ENCODE measurements at regions not wholly inside any gene's neighbourhood (a gene's known extent, or its start where the extent isn't known, plus 50 kb on each side); places are given as distances from the start of the nearest gene placed in this dataset.

DNA sequence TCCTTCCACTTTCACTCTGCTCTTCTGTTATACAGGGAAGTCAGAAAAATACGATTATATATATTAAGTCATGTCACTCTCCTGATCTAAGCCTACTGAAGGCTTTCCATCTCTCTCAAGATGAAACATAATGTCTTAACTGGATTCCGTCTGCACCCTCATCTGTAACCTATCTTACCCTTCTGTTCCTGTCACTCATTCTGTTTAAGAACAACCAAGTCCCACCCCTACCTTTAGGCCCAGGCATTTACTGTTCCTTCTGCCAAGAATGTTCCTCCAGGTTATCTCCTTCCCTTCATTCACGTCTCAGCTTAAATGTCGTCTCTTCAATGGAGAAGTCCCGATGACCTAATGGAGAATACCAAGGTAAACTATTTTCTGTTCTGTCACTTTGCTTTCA is 1802.4 kb downstream of the MRPL39 start:
- Histone ChIP-seq H3K9me3 (no peaks in the 10 kb centered on the region), H3K27ac (no peak overlapping the region), H3K27me3 (no peaks in the 10 kb centered on the region), H3K36me3 (no peaks in the 10 kb centered on the region), H3K4me3 (no peak overlapping the region), H3K4me1 (no peaks in the 10 kb centered on the region)
- ATAC-seq, result no peak
- TF ChIP-seq, protein P1, sequence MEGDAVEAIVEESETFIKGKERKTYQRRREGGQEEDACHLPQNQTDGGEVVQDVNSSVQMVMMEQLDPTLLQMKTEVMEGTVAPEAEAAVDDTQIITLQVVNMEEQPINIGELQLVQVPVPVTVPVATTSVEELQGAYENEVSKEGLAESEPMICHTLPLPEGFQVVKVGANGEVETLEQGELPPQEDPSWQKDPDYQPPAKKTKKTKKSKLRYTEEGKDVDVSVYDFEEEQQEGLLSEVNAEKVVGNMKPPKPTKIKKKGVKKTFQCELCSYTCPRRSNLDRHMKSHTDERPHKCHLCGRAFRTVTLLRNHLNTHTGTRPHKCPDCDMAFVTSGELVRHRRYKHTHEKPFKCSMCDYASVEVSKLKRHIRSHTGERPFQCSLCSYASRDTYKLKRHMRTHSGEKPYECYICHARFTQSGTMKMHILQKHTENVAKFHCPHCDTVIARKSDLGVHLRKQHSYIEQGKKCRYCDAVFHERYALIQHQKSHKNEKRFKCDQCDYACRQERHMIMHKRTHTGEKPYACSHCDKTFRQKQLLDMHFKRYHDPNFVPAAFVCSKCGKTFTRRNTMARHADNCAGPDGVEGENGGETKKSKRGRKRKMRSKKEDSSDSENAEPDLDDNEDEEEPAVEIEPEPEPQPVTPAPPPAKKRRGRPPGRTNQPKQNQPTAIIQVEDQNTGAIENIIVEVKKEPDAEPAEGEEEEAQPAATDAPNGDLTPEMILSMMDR (IDR thresholded peaks at IDR 0.05), result no peak
- intact Hi-C loops (cut with DNase I), result no loop called here
- FAIRE-seq, result no peak
- DNase-seq, result no peak
- 55 to 62% methylated on average over 5 of the region's 5 CpGs for WGBS, 2 donors

DNA sequence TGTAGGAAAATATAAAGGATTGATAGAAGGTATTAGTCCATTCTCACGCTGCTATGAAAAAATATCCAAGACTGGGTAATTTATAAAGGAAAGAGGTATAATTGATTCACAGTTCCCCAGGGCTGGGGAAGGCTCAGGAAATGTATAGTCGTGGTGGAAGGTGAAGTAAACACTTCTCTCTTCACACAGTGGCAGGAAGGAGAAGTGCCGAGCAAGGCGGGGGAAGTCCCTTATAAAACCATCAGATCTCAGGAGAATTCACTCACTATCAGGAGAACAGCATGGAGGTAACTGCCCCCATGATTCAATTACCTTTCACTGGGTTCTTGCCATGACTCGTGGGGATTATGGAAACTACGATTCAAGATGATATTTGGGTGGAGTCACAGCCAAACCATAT is 1806.0 kb downstream of the MRPL39 start:
- H3K9me3 ChIP-seq, result no peaks in the 10 kb centered on the region
- DNase-seq, result no peak
- intact Hi-C loops (cut with DNase I), result no loop called here
- no peak overlapping the region for H3K27ac ChIP-seq
- no peaks in the 10 kb centered on the region for H3K27me3 ChIP-seq
- no peaks in the 10 kb centered on the region for H3K4me1 ChIP-seq
- H3K36me3 ChIP-seq, result no peaks in the 10 kb centered on the region
- 47 to 55% methylated on average over 6 of the region's 6 CpGs for WGBS, 2 donors
- FAIRE-seq, result no peak
- ATAC-seq, result no peak
- TF ChIP-seq, protein P1 (IDR thresholded peaks at IDR 0.05), result no peak
- no peak overlapping the region for H3K4me3 ChIP-seq

DNA sequence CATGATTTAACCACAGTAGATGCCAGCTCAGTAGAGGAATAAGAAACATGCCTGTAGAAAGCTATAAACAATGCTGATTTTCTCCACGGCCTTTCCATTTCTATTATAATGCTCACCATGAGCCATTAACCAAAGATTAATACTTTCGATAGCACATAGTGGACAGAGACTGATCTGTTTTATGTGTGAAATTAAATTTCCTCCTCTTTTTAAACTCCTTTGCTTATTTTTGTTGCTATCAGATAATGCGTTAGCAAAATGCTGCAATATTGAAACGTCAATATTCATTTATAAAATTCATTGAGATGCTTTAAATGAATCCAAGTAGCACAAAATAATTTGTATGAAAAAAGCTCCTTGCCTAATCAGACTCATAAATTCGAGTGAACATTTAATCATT is 1807.9 kb downstream of the MRPL39 start:
- Histone ChIP-seq H3K4me1 (no peaks in the 10 kb centered on the region), H3K36me3 (no peaks in the 10 kb centered on the region), H3K4me3 (no peak overlapping the region), H3K27ac (no peak overlapping the region), H3K9me3 (no peaks in the 10 kb centered on the region), H3K27me3 (no peaks in the 10 kb centered on the region)
- WGBS, 2 donors, result 46 to 61% methylated on average over 5 of the region's 5 CpGs
- intact Hi-C loops (cut with DNase I), result no loop called here
- no peak for FAIRE-seq
- ATAC-seq, result no peak
- DNase-seq, result no peak
- TF ChIP-seq, protein P1 (IDR thresholded peaks at IDR 0.05), result no peak

DNA sequence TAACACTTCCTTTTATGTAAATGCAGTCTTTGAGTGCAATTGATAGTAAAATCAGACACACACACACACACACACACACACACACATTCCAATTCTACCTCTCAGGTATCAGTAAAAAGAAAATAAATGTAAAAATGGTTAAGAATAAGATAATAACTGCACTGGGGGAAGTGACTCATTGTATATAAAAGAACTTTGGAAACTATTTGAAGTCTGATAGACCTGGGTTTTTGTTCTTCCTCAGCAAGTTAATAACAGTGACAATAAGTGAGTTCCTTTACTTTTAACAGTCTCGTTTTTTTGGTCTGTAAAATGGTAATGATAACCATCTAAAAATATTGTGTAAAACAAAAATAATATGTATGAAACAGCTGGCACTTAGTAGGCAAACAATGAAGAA is 1815.0 kb downstream of the MRPL39 start:
- 10 to 14% methylated on average over 1 of the region's 1 CpG for WGBS, 2 donors
- Histone ChIP-seq H3K9me3 (no peaks in the 10 kb centered on the region), H3K36me3 (no peaks in the 10 kb centered on the region), H3K27ac (no peak overlapping the region), H3K4me1 (no peaks in the 10 kb centered on the region), H3K4me3 (no peak overlapping the region), H3K27me3 (no peaks in the 10 kb centered on the region)
- TF ChIP-seq, protein P1 (IDR thresholded peaks at IDR 0.05), result no peak
- FAIRE-seq, result no peak
- ATAC-seq, result no peak
- DNase-seq, result no peak
- intact Hi-C loops (cut with DNase I), result no loop called here

DNA sequence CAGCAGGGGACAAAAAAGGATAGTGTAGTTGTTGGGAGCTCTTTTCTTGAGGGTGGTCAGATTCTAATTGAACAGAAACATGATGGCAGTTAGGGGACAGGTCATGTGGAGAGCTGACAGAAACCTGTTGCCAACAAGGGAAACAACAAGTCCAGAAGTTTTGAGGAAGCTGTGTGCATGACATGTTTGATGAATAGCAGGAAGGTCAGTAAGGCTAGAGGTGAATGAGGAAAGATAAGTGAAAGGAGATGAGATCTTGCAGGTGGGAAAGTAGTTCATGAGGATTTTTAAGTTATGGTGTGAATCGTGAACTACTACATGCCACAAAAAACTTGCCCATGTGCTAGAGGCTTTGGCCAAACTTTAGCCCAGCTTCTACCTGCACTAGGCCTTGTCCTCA is 1817.4 kb downstream of the MRPL39 start:
- no peaks in the 10 kb centered on the region for H3K9me3 ChIP-seq
- no peak overlapping the region for H3K4me3 ChIP-seq
- ATAC-seq (no peak), FAIRE-seq (no peak), DNase-seq (no peak)
- H3K27ac ChIP-seq, result no peak overlapping the region
- TF ChIP-seq, protein P1 (IDR thresholded peaks at IDR 0.05), result no peak
- no peaks in the 10 kb centered on the region for H3K27me3 ChIP-seq
- intact Hi-C loops (cut with DNase I), result no loop called here
- no peaks in the 10 kb centered on the region for H3K4me1 ChIP-seq
- 63 to 65% methylated on average over 1 of the region's 1 CpG for WGBS, 2 donors
- no peaks in the 10 kb centered on the region for H3K36me3 ChIP-seq

Data from pancreas (tissue), 10 donors.